Central memory CD4-positive, alpha-beta T cell (primary cell): ENCODE measurements at regions not wholly inside any gene's neighbourhood (a gene's known extent, or its start where the extent isn't known, plus 50 kb on each side); places are given as distances from the start of the nearest gene placed in this dataset.
"Not testable (repeated sequence)": the region's sequence is repeated elsewhere in the genome, so short reads cannot be mapped to it uniquely, and the experiment has no call there.

Experiments
- DNase-seq: peaks from one replicate; pipeline ENCODE4 v3.0.0; 2022

DNA sequence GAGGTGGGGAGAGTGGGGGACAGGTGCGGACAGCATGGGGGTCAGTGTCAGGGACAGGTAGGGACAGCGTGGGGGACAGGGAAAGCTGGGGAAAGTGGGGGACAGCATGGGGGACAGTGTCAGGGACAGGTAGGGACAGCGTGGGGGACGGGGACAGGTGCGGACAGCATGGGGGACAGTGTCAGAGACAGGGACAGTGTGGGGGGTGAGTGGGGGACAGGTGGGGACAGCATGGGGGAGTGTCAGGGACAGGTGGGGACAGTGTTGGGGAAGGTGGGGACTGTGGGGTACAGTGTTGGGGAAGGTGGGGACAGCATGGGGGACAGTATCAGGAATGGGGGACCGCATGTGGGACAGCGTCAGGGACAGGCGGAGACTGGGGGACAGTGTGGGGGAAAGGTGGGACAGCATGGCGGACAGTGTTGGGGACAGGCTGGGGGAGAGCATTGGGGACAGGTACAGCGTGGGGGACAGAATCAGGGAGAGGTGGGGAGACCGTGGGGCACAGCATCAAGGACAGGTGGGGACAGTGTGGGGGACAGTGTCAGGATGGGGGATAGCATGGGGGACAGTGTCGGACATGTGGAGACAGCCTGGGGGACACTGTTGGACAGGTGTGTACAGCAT, 96.1 kb downstream of the TMEM121 start:
- no peak for DNase-seq

DNA sequence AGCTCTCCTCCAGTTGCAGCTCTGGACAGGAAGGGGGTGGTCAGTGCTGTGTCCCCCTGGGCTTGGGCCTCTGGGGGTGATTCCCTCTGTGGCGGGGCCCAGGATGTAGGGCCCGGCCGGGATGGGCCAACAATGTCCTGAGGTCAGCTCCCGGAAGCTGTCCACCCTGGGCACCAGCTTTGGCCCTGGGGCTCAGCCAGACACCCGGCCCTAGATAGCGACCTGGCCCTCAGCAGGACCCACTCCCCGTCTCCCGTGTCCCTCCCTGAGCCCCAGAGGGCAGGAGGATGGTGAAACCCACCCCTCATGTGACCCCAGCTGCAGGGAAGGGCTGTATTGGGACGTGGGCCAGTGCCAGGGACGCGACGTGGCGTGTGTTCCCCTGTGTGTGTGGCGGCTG, 96.8 kb downstream of the TMEM121 start:
- not testable (repeated sequence) for DNase-seq

DNA sequence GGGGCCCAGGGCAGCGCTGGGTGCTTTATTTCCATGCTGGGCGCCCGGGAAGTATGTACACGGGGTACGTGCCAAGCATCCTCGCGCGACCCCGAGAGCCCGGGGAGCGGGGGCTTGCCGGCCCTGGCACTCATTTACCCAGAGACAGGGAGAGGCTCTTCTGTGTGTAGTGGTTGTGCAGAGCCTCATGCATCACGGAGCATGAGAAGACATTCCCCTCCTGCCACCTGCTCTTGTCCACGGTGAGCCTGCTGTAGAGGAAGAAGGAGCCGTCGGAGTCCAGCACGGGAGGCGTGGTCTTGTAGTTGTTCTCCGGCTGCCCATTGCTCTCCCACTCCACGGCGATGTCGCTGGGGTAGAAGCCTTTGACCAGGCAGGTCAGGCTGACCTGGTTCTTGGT, 98.0 kb downstream of the TMEM121 start:
- DNase-seq, result not testable (repeated sequence)

DNA sequence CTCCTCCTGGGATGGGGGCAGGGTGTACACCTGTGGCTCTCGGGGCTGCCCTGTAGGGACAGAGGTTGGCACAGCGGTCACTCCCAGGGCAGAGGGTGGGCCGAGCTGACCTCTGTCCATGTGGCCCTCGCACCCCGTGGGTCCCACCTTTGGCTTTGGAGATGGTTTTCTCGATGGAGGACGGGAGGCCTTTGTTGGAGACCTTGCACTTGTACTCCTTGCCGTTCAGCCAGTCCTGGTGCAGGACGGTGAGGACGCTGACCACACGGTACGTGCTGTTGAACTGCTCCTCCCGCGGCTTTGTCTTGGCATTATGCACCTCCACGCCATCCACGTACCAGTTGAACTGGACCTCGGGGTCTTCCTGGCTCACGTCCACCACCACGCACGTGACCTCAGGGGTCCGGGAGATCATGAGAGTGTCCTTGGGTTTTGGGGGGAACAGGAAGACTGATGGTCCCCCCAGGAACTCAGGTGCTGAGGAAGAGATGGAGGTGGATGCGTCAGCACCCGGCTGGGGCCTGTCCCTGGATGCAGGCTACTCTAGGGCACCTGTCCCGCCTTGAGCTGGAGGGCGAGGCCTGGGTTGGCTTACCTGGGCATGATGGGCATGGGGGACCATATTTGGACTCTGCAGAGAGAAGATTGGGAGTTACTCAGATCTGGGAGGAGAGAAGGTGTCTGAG, 98.5 kb downstream of the TMEM121 start:
- DNase-seq, result not testable (repeated sequence)

DNA sequence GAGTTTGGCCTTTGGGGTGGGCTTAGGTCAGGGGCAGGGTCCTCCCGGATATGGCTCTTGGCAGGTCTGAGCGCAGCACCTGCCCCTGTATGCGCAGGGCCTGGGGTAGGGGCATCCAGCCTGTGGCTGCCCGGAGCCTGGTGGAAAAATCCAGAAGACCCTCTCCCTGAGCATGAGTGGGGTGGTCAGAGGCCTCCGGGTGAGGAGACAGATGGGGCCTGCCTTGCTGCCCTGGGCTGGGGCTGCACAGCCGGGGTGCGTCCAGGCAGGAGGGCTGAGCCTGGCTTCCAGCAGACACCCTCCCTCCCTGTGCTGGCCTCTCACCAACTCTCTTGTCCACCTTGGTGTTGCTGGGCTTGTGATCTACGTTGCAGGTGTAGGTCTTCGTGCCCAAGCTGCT, 99.1 kb downstream of the TMEM121 start:
- not testable (repeated sequence) for DNase-seq

DNA sequence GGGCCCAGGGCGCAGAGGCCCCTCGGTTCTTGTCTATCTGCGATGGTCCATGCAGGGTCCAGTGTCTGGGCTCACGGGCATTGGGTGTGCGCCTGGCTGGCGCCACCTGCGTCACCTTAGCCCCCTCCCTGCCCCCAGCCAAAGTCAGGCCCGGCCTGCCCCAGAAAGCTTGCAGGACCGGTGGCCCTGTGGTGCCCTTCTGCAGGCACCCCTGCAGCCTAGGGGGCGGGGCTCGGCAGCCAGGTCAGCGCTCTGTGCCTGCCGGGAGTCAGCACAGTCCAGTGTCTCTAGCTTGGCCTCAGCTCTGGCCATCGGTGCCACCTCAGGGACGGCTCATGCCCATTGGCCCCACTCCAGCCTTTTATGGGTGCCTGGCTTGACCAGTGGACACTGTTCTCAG, 99.7 kb downstream of the TMEM121 start:
- not testable (repeated sequence) for DNase-seq

DNA sequence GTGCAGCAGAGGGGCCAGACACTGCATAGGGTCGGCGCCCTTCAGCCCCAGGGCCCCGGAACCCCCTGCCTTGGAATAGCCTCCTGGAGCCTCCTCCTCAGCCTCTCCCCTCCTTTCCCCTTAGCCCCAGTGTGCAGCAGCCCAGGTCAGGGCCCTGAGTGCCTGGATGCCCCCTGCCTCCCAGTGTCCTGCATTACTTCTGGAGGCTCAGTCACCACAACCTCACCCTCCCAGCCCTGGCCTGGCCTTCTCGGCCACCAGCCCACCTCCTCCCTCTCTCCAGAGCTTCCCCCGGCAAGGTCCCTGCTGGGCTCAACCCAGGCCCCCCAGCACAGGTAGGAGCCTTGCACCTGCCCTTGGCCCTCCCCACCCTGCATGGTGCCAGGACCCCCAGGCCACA, 100.3 kb downstream of the TMEM121 start:
- not testable (repeated sequence) for DNase-seq

DNA sequence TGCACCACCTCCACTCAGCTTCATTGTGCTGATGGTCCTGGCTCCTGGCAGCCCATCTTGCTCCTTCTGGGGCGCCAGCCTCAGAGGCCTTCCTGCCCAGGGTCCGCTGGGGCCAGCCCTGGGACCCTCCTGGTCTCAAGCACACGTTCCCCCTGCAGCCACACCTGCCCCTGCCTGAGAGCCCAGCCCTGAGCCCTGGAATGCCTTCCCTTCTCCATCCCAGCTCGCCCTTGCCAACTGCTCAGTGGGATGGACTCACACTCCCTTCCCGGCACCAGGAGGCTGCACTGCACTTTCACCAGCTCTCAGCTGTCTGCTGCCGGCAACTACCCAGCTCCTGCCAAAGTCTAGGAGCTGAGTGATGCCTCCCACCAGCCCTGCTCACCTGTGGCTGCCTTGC, 100.9 kb downstream of the TMEM121 start:
- not testable (repeated sequence) for DNase-seq

DNA sequence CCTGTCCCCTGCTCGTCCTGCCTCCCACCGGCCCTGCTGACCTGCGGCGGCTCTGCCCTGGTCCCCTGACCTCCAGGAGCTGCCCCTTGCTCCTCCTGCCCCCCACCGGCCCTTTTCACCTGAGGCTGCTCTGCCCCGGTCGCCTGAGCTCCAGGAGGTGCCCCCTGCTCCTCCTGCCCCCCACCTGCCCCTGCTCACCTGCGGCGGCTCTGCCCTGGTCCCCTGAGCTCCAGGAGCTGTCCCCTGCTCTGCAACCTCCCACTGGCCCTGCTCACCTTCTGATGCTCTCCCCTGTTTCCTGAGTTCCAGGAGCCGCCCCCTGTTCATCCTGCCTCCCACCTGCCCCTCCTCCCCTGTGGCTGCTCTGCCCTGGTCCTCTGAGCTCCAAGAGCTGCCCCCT, 101.3 kb downstream of the TMEM121 start:
- DNase-seq, result no peak

DNA sequence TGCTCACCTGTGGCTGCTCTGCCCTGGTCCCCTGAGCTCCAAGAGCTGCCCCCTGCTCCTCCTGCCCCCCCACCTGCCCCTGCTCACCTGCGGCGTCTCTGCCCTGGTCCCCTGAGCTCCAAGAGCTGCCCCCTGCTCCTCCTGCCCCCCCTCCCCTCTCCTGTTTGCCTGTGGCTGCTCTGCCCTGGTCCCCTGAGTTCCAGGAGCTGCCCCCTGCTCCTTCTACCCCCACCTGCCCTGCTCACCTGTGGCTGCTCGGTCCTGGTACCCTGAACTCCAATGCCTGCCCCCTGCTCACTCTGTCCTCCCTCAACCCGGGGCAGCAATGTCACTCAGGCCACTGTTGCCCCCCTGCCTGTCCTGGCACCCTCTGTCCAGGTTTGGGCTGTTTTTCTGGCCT, 101.7 kb downstream of the TMEM121 start:
- not testable (repeated sequence) for DNase-seq

DNA sequence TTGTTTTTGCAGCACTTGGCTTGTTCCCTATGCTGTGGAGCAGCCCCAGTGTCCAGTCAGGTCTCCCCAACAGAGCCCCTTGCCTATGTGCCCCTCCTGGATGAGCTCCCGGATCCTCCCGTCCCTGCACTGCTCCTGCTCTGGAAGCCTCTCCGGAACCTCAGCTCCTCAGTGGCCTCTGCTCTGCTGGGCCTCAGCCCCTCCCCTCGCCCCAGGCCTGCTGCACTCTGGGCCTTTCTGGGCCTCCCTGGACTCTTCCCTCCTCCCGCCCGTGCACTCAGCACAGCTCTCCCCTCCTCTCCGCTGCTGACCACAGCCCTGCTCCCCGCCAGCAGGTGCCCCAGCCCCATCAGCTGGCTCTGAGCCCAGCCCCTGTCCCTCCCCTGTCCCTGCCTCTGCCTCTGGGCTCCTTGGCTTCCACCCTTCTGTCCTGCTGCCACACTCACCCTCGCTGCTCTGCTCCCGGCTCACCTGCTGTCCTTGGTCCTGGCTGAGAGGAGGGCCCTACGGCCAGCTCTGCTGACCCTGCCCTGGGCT, 102.2 kb downstream of the TMEM121 start:
- DNase-seq, result not testable (repeated sequence)

DNA sequence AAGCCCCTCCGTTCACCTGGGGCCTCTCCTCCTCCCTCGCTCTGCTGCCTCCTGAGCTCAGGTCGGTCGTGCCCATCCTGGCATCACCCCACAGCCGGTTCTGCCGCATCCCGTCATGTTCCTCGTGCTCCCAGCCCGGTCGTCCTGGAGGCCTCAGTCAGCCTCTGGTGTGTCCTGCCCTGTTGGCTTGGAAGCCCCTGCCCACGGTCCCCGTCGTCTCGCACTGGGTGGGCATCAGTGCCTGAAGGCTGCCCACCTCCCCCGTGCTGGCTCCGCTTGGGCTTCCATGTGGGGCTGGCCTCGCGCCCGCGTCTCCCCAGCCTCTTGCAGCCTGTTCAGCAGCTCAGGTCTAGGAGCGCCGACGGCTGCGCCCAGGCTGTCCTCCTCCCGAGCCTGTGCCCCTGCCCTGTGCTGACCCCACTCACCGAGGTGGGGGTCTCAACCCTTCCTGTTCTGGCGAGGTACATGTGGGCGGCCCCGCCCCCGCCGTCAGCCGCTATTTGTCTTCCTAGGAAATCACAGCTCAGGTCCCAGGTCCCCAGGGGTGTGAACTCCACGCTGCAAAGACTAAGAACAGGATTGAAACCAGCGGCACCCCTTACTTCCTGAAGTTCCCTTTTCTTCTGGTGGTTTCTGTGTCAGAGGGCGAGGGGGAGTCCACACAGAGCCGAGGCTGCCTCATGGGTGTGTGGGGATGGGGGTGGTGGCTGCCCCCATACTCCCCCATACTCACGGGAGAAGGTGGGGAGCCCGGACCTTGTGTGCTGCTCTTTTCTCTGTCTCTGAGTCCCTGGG, 102.9 kb downstream of the TMEM121 start:
- not testable (repeated sequence) for DNase-seq

DNA sequence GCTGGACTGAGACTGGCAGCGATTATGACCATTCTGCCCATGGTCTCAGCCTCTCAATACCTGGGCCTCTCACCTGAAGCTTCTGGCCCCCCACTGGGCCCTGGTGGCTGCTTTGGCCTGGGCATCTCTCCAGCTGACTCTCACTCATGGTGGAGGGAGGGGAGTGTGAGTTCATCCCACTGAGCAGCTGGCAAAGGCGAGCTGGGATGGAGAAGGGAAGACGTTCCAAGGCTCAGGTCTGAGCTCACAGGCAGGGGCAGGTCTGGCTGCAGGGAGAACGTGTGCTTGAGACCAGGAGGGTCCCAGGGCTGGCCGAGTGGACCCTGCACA, 103.5 kb downstream of the TMEM121 start:
- DNase-seq, result no peak

DNA sequence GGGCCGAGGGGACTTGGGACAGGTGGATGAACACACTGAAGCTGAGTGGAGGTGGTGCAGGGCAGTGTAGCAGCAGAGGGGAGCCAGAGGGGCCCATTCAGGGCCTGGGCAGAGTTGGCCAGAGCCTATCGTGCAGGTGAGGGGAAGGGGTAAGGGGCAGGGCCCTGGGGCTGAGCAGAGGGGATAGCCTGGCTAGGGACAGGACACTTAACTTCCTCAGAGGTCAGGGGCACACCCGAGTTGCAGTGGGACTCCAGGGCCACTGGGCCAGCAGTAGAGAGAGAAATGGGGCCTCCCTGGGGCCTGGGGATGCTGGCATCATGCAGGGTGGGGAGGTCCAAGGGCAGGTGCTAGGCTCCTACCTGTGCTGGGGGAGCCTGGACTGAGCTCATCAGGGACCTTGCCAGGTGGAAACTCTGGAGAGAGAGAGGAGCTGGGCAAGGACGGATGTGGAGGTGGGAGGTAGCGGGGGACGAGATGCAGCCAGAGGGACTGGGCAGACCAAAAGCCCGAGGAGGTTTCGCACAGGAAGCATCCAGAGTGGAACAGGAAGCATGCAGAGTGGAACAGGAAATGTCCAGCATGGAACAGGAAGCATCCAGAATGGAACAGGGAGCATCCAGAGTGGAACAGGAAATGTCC, 104.0 kb downstream of the TMEM121 start:
- DNase-seq, result not testable (repeated sequence)

DNA sequence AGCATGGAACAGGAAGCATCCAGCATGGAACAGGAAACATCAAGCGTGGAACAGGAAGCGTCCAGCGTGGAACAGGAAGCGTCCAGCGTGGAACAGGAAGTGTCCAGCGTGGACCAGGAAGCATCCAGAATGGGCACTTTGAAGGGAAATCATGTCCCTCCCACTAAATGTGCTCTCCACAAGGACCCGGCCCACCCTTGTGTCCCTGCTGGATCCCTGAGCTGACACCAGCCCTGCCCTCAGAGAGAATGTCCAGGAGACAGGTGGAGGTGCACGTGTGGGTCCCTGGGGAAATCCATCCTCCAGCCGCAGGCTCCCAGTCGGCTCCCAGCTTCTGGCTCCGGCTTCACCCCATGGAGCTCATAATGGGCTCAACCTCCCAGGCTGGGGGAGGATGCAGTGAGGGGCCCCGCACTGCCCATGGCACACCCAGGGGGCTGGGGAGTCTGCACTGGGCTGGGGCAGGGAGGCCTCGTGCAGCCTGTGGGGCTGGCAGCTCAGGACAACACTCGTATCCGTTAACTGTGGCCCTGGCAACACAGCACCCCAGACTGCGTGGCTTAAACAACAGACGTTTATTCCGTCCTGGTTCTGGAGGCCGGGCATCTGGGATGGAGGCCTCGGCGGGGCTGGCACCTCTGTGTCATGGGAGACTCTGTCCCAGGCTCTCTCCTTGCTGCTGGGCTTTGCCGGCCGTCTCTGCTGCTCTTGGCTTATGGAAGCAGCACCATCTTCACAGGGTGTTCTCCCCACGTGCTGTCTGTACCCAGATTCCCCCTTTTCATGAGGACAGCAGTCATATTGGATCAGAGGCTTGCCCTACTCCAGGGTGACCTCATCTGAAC, 104.8 kb downstream of the TMEM121 start:
- not testable (repeated sequence) for DNase-seq

DNA sequence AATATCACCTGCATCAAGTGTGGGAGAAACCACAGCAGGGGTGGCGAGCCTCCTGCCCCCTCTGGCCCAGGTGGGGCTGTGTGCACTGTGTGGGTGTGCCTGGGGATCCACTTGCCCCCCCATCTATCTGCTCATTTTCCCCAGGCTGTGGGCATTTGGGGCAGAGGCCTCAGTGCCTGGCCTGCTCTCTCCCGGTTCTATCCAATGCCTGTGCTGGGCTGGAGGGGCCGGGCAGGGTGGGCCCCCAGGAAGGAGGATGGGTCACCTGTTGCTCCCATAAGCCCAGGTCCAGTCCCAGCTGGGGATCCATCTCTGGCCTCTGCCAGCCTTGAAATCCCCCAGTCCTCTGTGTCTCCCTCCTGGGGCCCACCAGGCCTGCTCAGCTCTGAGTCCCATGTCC, 105.6 kb downstream of the TMEM121 start:
- DNase-seq, result no peak

DNA sequence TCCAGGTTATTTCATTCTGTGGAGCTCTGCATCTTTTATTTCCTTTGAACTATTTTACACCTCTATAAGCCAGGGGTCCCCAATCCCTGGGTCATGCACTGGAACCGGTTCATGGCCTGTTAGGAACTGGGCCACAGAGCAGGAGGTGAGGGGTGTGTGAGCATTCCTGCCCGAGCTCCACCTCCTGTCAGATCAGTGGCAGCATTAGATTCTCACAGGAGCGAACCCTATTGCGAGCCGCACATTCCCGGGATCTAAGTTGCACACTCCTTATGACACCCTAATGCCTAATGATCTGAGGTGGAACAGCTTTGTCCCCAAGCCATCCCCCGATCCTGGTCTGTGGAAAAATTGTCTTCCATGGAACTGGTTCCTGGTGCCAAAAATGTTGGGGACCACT, 107.2 kb downstream of the TMEM121 start:
- DNase-seq, result not testable (repeated sequence)

DNA sequence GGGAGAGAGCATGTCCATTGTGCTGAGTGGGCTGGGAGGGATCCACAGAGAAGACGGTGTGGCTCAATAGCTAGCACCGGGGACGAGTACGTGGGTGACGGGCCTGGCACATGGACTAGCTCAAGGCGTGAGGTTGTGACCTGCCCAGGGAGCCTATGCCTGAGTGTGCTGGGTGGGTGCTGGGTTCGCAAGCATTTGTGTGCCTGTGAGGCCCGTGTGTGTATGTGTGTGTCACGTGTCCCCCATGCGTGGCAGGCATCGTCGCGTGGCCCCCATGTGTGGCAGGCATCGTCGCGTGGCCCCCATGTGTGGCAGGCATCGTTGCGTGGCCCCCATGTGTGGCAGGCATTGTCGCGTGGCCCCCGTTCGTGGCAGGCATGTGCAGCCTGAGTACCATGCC, 109.2 kb downstream of the TMEM121 start:
- DNase-seq, result no peak

DNA sequence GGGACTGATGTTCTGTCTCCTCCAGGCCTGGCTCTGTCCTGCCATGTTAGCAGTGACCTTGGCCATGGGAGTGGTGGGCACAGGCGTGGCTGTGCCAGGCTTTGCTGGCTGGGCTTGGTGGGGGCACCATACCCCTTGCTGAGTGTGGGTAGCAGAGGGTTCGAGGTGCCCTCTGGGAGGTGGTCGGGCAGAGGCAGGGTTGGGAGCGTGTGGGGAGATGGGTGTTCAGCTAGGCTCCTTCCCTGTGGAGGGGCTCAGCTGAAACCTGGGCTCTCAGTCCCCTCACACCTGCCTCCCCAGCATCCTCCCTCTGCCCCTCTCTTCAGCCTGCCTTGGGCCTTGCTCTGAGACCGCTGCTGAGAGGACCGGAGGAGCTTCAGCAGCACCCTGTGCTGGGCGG, 109.6 kb downstream of the TMEM121 start:
- DNase-seq, result not testable (repeated sequence)

DNA sequence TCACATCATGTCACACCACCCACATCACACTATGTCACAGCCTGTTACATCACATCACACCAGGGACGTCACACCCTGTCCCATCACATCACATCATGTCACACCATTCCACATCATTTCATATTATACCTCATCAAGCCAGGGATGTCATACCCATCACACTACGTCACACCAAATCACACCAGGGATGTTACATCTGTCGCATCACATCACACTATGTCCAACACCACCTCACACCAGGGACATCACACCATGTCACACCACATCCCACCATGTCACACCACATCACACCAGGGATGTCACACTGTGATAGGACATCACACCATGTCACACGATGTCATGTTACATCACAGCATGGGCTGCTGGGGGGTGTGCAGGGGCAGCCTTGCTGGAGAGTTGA, 110.6 kb downstream of the TMEM121 start:
- no peak for DNase-seq

DNA sequence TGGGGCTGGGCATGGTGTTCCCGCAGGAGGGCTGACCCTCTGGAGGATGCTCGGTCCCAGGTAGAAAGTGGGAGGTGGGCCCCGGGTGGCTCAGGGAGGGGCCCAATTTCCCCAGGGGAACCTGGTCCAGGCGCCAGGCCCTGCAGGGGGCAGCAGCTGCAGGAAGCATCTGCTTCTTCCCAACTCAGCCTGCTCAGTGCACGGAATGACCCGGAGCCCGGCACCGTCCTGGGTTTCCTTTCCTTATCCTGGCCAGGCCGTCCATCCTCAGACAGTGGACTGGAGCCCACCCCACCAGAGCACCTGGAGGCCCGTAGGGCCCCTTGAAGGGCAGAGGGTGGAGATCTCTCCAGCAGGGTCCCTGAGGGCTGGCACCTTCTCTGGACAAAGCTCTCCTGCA, 111.0 kb downstream of the TMEM121 start:
- not testable (repeated sequence) for DNase-seq
